H1 (cell line): ENCODE measurements at regions not wholly inside any gene's neighbourhood (a gene's known extent, or its start where the extent isn't known, plus 50 kb on each side); places are given as distances from the start of the nearest gene placed in this dataset.

Experiments used
- CTCF ChIA-PET: fragments of 300-600 bp; sonication (Branson Sonifier 250); formaldehyde crosslinking; loops from one replicate; lab custom pipeline; 2021; ENCODE audit not compliant: partially characterized antibody; lab: Charles Lee
- POLR2A ChIA-PET: fragments of 300-600 bp; sonication (Branson Sonifier 250); formaldehyde crosslinking; loops from one replicate; lab custom pipeline; 2021; ENCODE audit warnings: inconsistent platforms; ENCODE audit not compliant: partially characterized antibody; lab: Charles Lee
- DNase-seq, 2 experiments: peaks; one replicate each; pipeline versions ENCODE4 v3.0.0 to v3.0.0-alpha.2; 2010 to 2022; ENCODE audit warnings: low spot score in 2 of 2, low read depth in 1 of 2, mixed read lengths in 1 of 2
- FAIRE-seq: peaks from 2 replicates; lab custom pipeline; 2011; peaks lifted over from hg19 to GRCh38; lab: Jason Lieb, UNC
- H2AFZ ChIP-seq: 2 replicates; pipeline ENCODE4 v1.8.1; 2012; ENCODE audit warnings: low read length, inconsistent platforms
- H2AK5ac ChIP-seq: 2 replicates; pipeline ENCODE4 v1.6.1; 2013; ENCODE audit warnings: low read depth, low read length
- H2BK120ac ChIP-seq: replicated peaks from 2 replicates; pipeline ENCODE3; 2013; ENCODE audit warnings: low read depth, low read length, inconsistent platforms
- H2BK12ac ChIP-seq: 2 replicates; pipeline ENCODE4 v1.6.1; 2013; ENCODE audit warnings: low read depth, low read length
- H2BK15ac ChIP-seq: 2 replicates; pipeline ENCODE4 v1.6.1; 2013; ENCODE audit warnings: low read length
- H2BK20ac ChIP-seq: 2 replicates; pipeline ENCODE4 v1.6.1; 2013; ENCODE audit warnings: low read length
- H2BK5ac ChIP-seq: 2 replicates; pipeline ENCODE4 v1.6.1; 2013; ENCODE audit warnings: low read depth, low read length
- H3K14ac ChIP-seq: 2 replicates; pipeline ENCODE4 v1.6.1; 2013; ENCODE audit warnings: inconsistent platforms; ENCODE audit not compliant: insufficient read length
- H3K18ac ChIP-seq: 2 replicates; pipeline ENCODE4 v1.6.1; 2013; ENCODE audit warnings: low read length; ENCODE audit errors: extremely low read depth
- H3K23ac ChIP-seq: 2 replicates; pipeline ENCODE4 v1.6.1; 2013; ENCODE audit warnings: inconsistent platforms; ENCODE audit not compliant: insufficient read length
- H3K23me2 ChIP-seq: 2 replicates; pipeline ENCODE4 v1.6.1; 2013; ENCODE audit warnings: low read depth, low read length
- H3K27ac ChIP-seq: 2 replicates; pipeline ENCODE4 v1.6.1; 2011; ENCODE audit warnings: low read depth, low read length, inconsistent platforms
- H3K27me3 ChIP-seq, 4 experiments: replicated peaks in 1 of 4; 1 replicate in 1 of 4; 2 replicates in 3 of 4; pipeline versions ENCODE4 v1.6.1 to v1.8.1; 2011 to 2013; ENCODE audit warnings: low read length in 3 of 4, mild to moderate bottlenecking in 3 of 4, inconsistent platforms in 2 of 4, mixed read lengths in 2 of 4, moderate library complexity in 1 of 4; ENCODE audit not compliant: control insufficient read depth in 3 of 4, insufficient read depth in 3 of 4; ENCODE audit errors: extremely low read depth in 1 of 4
- H3K36me3 ChIP-seq, 4 experiments: 2 replicates each; pipeline versions ENCODE4 v1.6.1 to v1.8.1; 2011 to 2013; ENCODE audit warnings: mild to moderate bottlenecking in 4 of 4, low read length in 3 of 4, moderate library complexity in 2 of 4, control low read depth in 1 of 4, inconsistent platforms in 1 of 4; ENCODE audit not compliant: insufficient read depth in 4 of 4, control insufficient read depth in 2 of 4
- H3K4ac ChIP-seq: replicated peaks from 2 replicates; pipeline ENCODE3; 2013; ENCODE audit warnings: low read length, low read depth, mixed read lengths, inconsistent platforms; ENCODE audit not compliant: insufficient read length
- H3K4me1 ChIP-seq, 4 experiments: replicated peaks in 1 of 4; 1 replicate in 1 of 4; 2 replicates in 3 of 4; pipeline versions ENCODE4 v1.6.1 to v1.8.1; 2011 to 2013; ENCODE audit warnings: low read length in 3 of 4, inconsistent platforms in 2 of 4, mixed read lengths in 1 of 4; ENCODE audit not compliant: insufficient read depth in 4 of 4, control insufficient read depth in 3 of 4
- H3K4me2 ChIP-seq, 2 experiments: 2 replicates each; pipeline versions ENCODE4 v1.6.1 to v1.8.1; 2011 to 2013; ENCODE audit warnings: low read depth in 2 of 2, low read length in 2 of 2, control low read depth in 1 of 2, inconsistent platforms in 1 of 2, mild to moderate bottlenecking in 1 of 2; ENCODE audit not compliant: insufficient read depth in 1 of 2
- H3K4me3 ChIP-seq, 4 experiments: fragments of 200-600, 300-600 bp in 1 of 4; sonication (generic), shearing (Covaris generic), sonication (Bioruptor Twin) in 1 of 4; 2 replicates each; pipeline versions ENCODE4 v1.5.1 to v1.8.1; 2011 to 2016; ENCODE audit warnings: low read length in 4 of 4, low read depth in 3 of 4, control low read depth in 2 of 4, inconsistent platforms in 2 of 4, mild to moderate bottlenecking in 2 of 4, mixed read lengths in 1 of 4, moderate library complexity in 1 of 4; ENCODE audit not compliant: insufficient read depth in 2 of 4; ENCODE audit errors: extremely low read depth in 1 of 4
- H3K56ac ChIP-seq: replicated peaks from 2 replicates; pipeline ENCODE3; 2013; ENCODE audit warnings: low read depth, mild to moderate bottlenecking, mixed read lengths, low read length, inconsistent platforms; ENCODE audit not compliant: insufficient read length
- H3K79me1 ChIP-seq: 2 replicates; pipeline ENCODE4 v1.6.1; 2013; ENCODE audit warnings: low read depth, low read length, control low read depth
- H3K79me2 ChIP-seq, 2 experiments: 2 replicates each; pipeline versions ENCODE4 v1.6.1 to v1.8.1; 2012 to 2013; ENCODE audit warnings: low read length in 2 of 2, mild to moderate bottlenecking in 2 of 2, inconsistent platforms in 1 of 2; ENCODE audit not compliant: insufficient read depth in 2 of 2, control insufficient read depth in 1 of 2
- H3K9ac ChIP-seq, 4 experiments: replicated peaks in 1 of 4; 1 replicate in 1 of 4; 2 replicates in 3 of 4; pipeline versions ENCODE4 v1.6.1 to v1.8.1; 2011 to 2013; ENCODE audit warnings: low read depth in 3 of 4, low read length in 3 of 4, control low read depth in 2 of 4, mild to moderate bottlenecking in 2 of 4, moderate library complexity in 2 of 4, inconsistent platforms in 1 of 4; ENCODE audit errors: extremely low read depth in 1 of 4
- H3K9me3 ChIP-seq, 2 experiments: 2 replicates each; pipeline versions ENCODE4 v1.6.1 to v1.8.1; 2012 to 2013; ENCODE audit warnings: mild to moderate bottlenecking in 2 of 2, moderate library complexity in 2 of 2, control low read depth in 1 of 2, inconsistent platforms in 1 of 2, low read depth in 1 of 2, low read length in 1 of 2, mixed read lengths in 1 of 2; ENCODE audit not compliant: insufficient read depth in 2 of 2
- H4K20me1 ChIP-seq, 2 experiments: replicated peaks in 1 of 2; 2 replicates each; pipeline versions ENCODE3 to v1.8.1; 2011 to 2013; ENCODE audit warnings: inconsistent platforms in 2 of 2, low read length in 2 of 2, mild to moderate bottlenecking in 1 of 2; ENCODE audit not compliant: insufficient read depth in 2 of 2, control insufficient read depth in 1 of 2
- H4K5ac ChIP-seq: 2 replicates; pipeline ENCODE4 v1.6.1; 2013; ENCODE audit warnings: low read length, low read depth, mixed read lengths, inconsistent platforms; ENCODE audit not compliant: insufficient read length
- H4K8ac ChIP-seq: 2 replicates; pipeline ENCODE4 v1.8.0; 2013; ENCODE audit warnings: mild to moderate bottlenecking, moderate library complexity, low read length, inconsistent platforms; ENCODE audit not compliant: insufficient read depth; ENCODE audit errors: extremely low read depth
- H4K91ac ChIP-seq: replicated peaks from 2 replicates; pipeline ENCODE3; 2013; ENCODE audit warnings: low read length, mixed read lengths, inconsistent platforms; ENCODE audit not compliant: insufficient read length
- POLR2A ChIP-seq, 2 experiments: IDR thresholded peaks; 1 replicate in 1 of 2; 2 replicates in 1 of 2; pipeline ENCODE4 v1.6.1; 2011; ENCODE audit warnings: low read depth in 2 of 2, low read length in 2 of 2, mild to moderate bottlenecking in 2 of 2; ENCODE audit errors: control extremely low read depth in 1 of 2
- RAD21 ChIP-seq, 2 experiments: IDR thresholded peaks in 1 of 2; conservative IDR thresholded peaks in 1 of 2; 2 replicates each; pipeline ENCODE4 v1.6.1; 2011; ENCODE audit warnings: low read depth in 2 of 2, low read length in 2 of 2, improper control_type of control experiment in 1 of 2, inconsistent platforms in 1 of 2, mild to moderate bottlenecking in 1 of 2, moderate library complexity in 1 of 2
- WGBS, 2 experiments: shearing (Covaris generic) in 1 of 2; methylation state at CpG; one replicate each; pipeline versions ENCODE4 v1.1.6 to v1.1.7; 2013 to 2015; ENCODE audit warnings: low lambda C conversion rate in 2 of 2, mixed read lengths in 2 of 2, inconsistent platforms in 1 of 2, low coverage in 1 of 2, missing lambda C conversion rate in 1 of 2; ENCODE audit not compliant: insufficient replicate concordance in 2 of 2, insufficient coverage in 1 of 2, insufficient read length in 1 of 2; ENCODE audit errors: extremely low coverage in 1 of 2, missing lambda C conversion rate in 1 of 2; 5-methylcytosine and 5-hydroxymethylcytosine counted together

DNA sequence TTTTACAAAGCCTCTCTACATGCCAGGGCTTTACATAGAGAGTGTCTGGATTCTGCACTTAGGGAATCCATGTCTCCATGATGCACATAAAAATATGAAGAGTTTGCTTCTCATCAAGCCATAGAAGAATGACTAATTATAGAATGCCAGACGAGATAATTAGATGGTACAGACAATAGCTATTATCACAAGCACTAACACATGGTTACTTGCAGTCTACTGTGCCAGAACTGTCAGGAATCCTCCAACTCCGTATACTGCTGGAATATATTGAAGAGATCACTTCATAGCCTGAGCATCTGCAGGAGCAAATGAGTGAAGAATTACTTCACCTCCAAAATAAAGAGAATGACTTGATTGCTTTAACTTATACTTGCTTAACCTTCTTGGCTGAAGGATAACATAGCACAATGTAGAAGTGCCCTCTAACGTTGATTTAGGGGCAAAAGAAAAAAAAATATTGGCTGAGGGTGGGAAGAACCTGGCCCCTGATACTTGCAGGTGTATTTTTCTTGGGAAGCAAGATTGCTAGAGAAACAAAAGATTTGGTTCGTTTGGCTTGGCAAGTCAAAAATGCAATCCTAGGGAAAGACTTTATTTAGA, 272.8 kb upstream of the FAR2 start:
- 80% methylated on average over 4 of the region's 4 CpGs; no CpG with 5 or more reads in 1 of the 2 experiments for WGBS, 2 experiments
- CTCF ChIA-PET, result no interaction called here
- Histone ChIP-seq H3K27me3 (no peaks in the 10 kb centered on the region), H4K91ac (no peak overlapping the region), H3K4me1 (no peaks in the 10 kb centered on the region), H2BK5ac (no peak overlapping the region), H3K36me3 (no peaks in the 10 kb centered on the region), H3K23ac (no peak overlapping the region), H2AK5ac (no peak overlapping the region), H3K79me2 (no peaks in the 10 kb centered on the region), H4K20me1 (no peaks in the 10 kb centered on the region), H2BK12ac (no peak overlapping the region), H3K9me3 (no peaks in the 10 kb centered on the region), H3K79me1 (no peaks in the 10 kb centered on the region), H3K14ac (no peak overlapping the region), H3K9ac (no peak overlapping the region), H3K4me3 (no peak overlapping the region), H4K8ac (no peak overlapping the region), H2BK15ac (no peak overlapping the region), H3K27ac (no peak overlapping the region), H3K56ac (no peak overlapping the region), H3K4me2 (no peak overlapping the region), H2BK20ac (no peak overlapping the region), H2AFZ (no peak overlapping the region), H2BK120ac (no peak overlapping the region), H3K18ac (no peak overlapping the region), H3K4ac (no peak overlapping the region), H3K23me2 (no peaks in the 10 kb centered on the region), H4K5ac (no peak overlapping the region)
- POLR2A ChIA-PET, result no interaction called here
- TF ChIP-seq POLR2A (IDR thresholded peaks at IDR 0.05; ENCODE audit: control extremely low read depth in 1 of 2, low read depth in 2 of 2, low read length in 2 of 2) (no peak), RAD21 (IDR thresholded peaks at IDR 0.05 in 1 of 2, conservative IDR thresholded peaks at IDR 0.05 in 1 of 2; ENCODE audit: low read depth in 2 of 2, low read length in 2 of 2) (peak; percentile 26 to 33; a peak in 3 of 4 replicates)
- DNase-seq, result no peak
- FAIRE-seq, result no peak
